K562 (cell line): ENCODE measurements at regions not wholly inside any gene's neighbourhood (a gene's known extent, or its start where the extent isn't known, plus 50 kb on each side); places are given as distances from the start of the nearest gene placed in this dataset.

Experiments used
- ADNP ChIP-seq: fragments of 200-800 bp; sonication (Bioruptor generic); IDR thresholded peaks from 2 replicates; pipeline ENCODE4 v1.6.1; 2016; ENCODE audit warnings: missing genetic modification characterization, missing compliant biosample characterization
- RAD51 ChIP-seq: fragments of 450-650 bp; IDR thresholded peaks from 2 replicates; pipeline ENCODE4 v1.7.1; 2016; ENCODE audit warnings: low read depth, mild to moderate bottlenecking, borderline replicate concordance
- SMAD3 ChIP-seq: fragments of 450-650 bp; formaldehyde crosslinking; conservative IDR thresholded peaks from 2 replicates; pipeline ENCODE4 v1.4.0; 2020; ENCODE audit warnings: mild to moderate bottlenecking
- TCF15 ChIP-seq: fragments of 250-450 bp; sonication (Bioruptor Pico); IDR thresholded peaks from 2 replicates; pipeline ENCODE4 v1.8.0; 2022; ENCODE audit warnings: moderate library complexity, mild to moderate bottlenecking, inconsistent platforms
- TRIM28 ChIP-seq: fragments of 450-650 bp; IDR thresholded peaks from 2 replicates; pipeline ENCODE4 v1.6.1; 2017
- ZNF253 ChIP-seq: fragments of 250-450 bp; sonication (Bioruptor Pico); conservative IDR thresholded peaks from 2 replicates; pipeline ENCODE4 v1.6.1; 2021; ENCODE audit warnings: mild to moderate bottlenecking
- TF ChIP-seq, protein P1 (sequence below), 2 experiments: IDR thresholded peaks in 1 of 2; conservative IDR thresholded peaks in 1 of 2; 2 replicates each; pipeline ENCODE4 v1.6.1; 2016; ENCODE audit warnings: low read depth in 2 of 2, mild to moderate bottlenecking in 1 of 2, missing compliant biosample characterization in 1 of 2, missing genetic modification characterization in 1 of 2, moderate library complexity in 1 of 2
- TF ChIP-seq, protein P2 (sequence below), 3 experiments: IDR thresholded peaks in 2 of 3; conservative IDR thresholded peaks in 1 of 3; 2 replicates each; pipeline ENCODE4 v1.5.1; 2011 to 2012; ENCODE audit warnings: low read length in 3 of 3, mild to moderate bottlenecking in 3 of 3, control low read depth in 2 of 3, improper control_type of control experiment in 1 of 3, inconsistent platforms in 1 of 3, low read depth in 1 of 3, mixed read lengths in 1 of 3, moderate library complexity in 1 of 3; ENCODE audit not compliant: insufficient read depth in 2 of 3
- TF ChIP-seq, protein P3 (sequence below): fragments of 450-650 bp; IDR thresholded peaks from 2 replicates; pipeline ENCODE4 v1.6.1; 2016; ENCODE audit warnings: mild to moderate bottlenecking, moderate library complexity

GRCh38 chr7:68629-69028 is 123.7 kb upstream of the FAM20C start (continued):
- 0 out of 2 replicates have a peak, but pooled peaks have one; percentile 25 for TF ChIP-seq TRIM28
- no peak for TF ChIP-seq ZNF253 (CRISPR knock-in tag)
- 0 out of 2 replicates have a peak, but pooled peaks have one; percentile 14 for TF ChIP-seq RAD51
- TF ChIP-seq, protein P1, sequence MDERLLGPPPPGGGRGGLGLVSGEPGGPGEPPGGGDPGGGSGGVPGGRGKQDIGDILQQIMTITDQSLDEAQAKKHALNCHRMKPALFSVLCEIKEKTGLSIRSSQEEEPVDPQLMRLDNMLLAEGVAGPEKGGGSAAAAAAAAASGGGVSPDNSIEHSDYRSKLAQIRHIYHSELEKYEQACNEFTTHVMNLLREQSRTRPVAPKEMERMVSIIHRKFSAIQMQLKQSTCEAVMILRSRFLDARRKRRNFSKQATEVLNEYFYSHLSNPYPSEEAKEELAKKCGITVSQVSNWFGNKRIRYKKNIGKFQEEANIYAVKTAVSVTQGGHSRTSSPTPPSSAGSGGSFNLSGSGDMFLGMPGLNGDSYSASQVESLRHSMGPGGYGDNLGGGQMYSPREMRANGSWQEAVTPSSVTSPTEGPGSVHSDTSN (CRISPR knock-in tag; IDR thresholded peaks at IDR 0.05; ENCODE audit: low read depth), result no peak
- TF ChIP-seq, protein P1 (tag; conservative IDR thresholded peaks at IDR 0.05; ENCODE audit: low read depth), result no peak
- TF ChIP-seq TCF15 (CRISPR knock-in tag), result no peak
- no peak for TF ChIP-seq ADNP (tag)
- TF ChIP-seq, protein P2, sequence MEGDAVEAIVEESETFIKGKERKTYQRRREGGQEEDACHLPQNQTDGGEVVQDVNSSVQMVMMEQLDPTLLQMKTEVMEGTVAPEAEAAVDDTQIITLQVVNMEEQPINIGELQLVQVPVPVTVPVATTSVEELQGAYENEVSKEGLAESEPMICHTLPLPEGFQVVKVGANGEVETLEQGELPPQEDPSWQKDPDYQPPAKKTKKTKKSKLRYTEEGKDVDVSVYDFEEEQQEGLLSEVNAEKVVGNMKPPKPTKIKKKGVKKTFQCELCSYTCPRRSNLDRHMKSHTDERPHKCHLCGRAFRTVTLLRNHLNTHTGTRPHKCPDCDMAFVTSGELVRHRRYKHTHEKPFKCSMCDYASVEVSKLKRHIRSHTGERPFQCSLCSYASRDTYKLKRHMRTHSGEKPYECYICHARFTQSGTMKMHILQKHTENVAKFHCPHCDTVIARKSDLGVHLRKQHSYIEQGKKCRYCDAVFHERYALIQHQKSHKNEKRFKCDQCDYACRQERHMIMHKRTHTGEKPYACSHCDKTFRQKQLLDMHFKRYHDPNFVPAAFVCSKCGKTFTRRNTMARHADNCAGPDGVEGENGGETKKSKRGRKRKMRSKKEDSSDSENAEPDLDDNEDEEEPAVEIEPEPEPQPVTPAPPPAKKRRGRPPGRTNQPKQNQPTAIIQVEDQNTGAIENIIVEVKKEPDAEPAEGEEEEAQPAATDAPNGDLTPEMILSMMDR (IDR thresholded peaks at IDR 0.05 in 2 of 3, conservative IDR thresholded peaks at IDR 0.05 in 1 of 3; ENCODE audit: insufficient read depth in 2 of 3, low read depth in 1 of 3, low read length in 3 of 3), result peak; percentile 30 to 42 (median 39); a peak in 4 of 6 replicates
- no peak for TF ChIP-seq SMAD3 (CRISPR knock-in tag)
- TF ChIP-seq, protein P3, sequence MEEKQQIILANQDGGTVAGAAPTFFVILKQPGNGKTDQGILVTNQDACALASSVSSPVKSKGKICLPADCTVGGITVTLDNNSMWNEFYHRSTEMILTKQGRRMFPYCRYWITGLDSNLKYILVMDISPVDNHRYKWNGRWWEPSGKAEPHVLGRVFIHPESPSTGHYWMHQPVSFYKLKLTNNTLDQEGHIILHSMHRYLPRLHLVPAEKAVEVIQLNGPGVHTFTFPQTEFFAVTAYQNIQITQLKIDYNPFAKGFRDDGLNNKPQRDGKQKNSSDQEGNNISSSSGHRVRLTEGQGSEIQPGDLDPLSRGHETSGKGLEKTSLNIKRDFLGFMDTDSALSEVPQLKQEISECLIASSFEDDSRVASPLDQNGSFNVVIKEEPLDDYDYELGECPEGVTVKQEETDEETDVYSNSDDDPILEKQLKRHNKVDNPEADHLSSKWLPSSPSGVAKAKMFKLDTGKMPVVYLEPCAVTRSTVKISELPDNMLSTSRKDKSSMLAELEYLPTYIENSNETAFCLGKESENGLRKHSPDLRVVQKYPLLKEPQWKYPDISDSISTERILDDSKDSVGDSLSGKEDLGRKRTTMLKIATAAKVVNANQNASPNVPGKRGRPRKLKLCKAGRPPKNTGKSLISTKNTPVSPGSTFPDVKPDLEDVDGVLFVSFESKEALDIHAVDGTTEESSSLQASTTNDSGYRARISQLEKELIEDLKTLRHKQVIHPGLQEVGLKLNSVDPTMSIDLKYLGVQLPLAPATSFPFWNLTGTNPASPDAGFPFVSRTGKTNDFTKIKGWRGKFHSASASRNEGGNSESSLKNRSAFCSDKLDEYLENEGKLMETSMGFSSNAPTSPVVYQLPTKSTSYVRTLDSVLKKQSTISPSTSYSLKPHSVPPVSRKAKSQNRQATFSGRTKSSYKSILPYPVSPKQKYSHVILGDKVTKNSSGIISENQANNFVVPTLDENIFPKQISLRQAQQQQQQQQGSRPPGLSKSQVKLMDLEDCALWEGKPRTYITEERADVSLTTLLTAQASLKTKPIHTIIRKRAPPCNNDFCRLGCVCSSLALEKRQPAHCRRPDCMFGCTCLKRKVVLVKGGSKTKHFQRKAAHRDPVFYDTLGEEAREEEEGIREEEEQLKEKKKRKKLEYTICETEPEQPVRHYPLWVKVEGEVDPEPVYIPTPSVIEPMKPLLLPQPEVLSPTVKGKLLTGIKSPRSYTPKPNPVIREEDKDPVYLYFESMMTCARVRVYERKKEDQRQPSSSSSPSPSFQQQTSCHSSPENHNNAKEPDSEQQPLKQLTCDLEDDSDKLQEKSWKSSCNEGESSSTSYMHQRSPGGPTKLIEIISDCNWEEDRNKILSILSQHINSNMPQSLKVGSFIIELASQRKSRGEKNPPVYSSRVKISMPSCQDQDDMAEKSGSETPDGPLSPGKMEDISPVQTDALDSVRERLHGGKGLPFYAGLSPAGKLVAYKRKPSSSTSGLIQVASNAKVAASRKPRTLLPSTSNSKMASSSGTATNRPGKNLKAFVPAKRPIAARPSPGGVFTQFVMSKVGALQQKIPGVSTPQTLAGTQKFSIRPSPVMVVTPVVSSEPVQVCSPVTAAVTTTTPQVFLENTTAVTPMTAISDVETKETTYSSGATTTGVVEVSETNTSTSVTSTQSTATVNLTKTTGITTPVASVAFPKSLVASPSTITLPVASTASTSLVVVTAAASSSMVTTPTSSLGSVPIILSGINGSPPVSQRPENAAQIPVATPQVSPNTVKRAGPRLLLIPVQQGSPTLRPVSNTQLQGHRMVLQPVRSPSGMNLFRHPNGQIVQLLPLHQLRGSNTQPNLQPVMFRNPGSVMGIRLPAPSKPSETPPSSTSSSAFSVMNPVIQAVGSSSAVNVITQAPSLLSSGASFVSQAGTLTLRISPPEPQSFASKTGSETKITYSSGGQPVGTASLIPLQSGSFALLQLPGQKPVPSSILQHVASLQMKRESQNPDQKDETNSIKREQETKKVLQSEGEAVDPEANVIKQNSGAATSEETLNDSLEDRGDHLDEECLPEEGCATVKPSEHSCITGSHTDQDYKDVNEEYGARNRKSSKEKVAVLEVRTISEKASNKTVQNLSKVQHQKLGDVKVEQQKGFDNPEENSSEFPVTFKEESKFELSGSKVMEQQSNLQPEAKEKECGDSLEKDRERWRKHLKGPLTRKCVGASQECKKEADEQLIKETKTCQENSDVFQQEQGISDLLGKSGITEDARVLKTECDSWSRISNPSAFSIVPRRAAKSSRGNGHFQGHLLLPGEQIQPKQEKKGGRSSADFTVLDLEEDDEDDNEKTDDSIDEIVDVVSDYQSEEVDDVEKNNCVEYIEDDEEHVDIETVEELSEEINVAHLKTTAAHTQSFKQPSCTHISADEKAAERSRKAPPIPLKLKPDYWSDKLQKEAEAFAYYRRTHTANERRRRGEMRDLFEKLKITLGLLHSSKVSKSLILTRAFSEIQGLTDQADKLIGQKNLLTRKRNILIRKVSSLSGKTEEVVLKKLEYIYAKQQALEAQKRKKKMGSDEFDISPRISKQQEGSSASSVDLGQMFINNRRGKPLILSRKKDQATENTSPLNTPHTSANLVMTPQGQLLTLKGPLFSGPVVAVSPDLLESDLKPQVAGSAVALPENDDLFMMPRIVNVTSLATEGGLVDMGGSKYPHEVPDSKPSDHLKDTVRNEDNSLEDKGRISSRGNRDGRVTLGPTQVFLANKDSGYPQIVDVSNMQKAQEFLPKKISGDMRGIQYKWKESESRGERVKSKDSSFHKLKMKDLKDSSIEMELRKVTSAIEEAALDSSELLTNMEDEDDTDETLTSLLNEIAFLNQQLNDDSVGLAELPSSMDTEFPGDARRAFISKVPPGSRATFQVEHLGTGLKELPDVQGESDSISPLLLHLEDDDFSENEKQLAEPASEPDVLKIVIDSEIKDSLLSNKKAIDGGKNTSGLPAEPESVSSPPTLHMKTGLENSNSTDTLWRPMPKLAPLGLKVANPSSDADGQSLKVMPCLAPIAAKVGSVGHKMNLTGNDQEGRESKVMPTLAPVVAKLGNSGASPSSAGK, result peak; percentile 75
